CD4-positive, alpha-beta T cell treated with Interleukin-17A for 1 hour (primary cell): ENCODE measurements at regions not wholly inside any gene's neighbourhood (a gene's known extent, or its start where the extent isn't known, plus 50 kb on each side); places are given as distances from the start of the nearest gene placed in this dataset.

ENCODE experiments used
- DNase-seq: peaks from one replicate; pipeline ENCODE4 v3.0.0-alpha.2; 2020

GRCh38 chr5:97874491-97874890 is 691.4 kb upstream of the RIOK2 start:
- no peak for DNase-seq

GRCh38 chr5:97876272-97876671 is 693.2 kb upstream of the RIOK2 start:
- no peak for DNase-seq

- no peak for DNase-seq
These were observed 694.5 kb upstream of the RIOK2 start for GRCh38 chr5:97877588-97877987.

- no peak for DNase-seq
These were observed 705.4 kb upstream of the RIOK2 start for GRCh38 chr5:97888439-97888838.

GRCh38 chr5:97891971-97892370 is 708.9 kb upstream of the RIOK2 start:
- no peak for DNase-seq

- no peak for DNase-seq
These were observed 720.7 kb upstream of the RIOK2 start for GRCh38 chr5:97903742-97904141.

GRCh38 chr5:97906135-97906534 is 723.1 kb upstream of the RIOK2 start:
- DNase-seq: no peak

- DNase-seq: no peak
These were observed 724.8 kb upstream of the RIOK2 start for GRCh38 chr5:97907646-97908400.

- DNase-seq: no peak
These were observed 726.5 kb upstream of the RIOK2 start for GRCh38 chr5:97909541-97909940.

GRCh38 chr5:97914483-97914882 is 731.4 kb upstream of the RIOK2 start:
- no peak for DNase-seq

GRCh38 chr5:97915106-97915505 is 732.1 kb upstream of the RIOK2 start:
- no peak for DNase-seq

- no peak for DNase-seq
These were observed 735.0 kb upstream of the RIOK2 start for GRCh38 chr5:97918057-97918456.

- no peak for DNase-seq
These were observed 735.6 kb upstream of the RIOK2 start for GRCh38 chr5:97918620-97919019.

- DNase-seq: no peak
These were observed 736.7 kb upstream of the RIOK2 start for GRCh38 chr5:97919719-97920118.

- DNase-seq: no peak
These were observed 739.7 kb upstream of the RIOK2 start for GRCh38 chr5:97922776-97923175.

GRCh38 chr5:97923496-97923895 is 740.4 kb upstream of the RIOK2 start:
- no peak for DNase-seq

GRCh38 chr5:97923997-97924396 is 741.0 kb upstream of the RIOK2 start:
- DNase-seq: no peak

- DNase-seq: no peak
These were observed 746.3 kb upstream of the RIOK2 start for GRCh38 chr5:97929383-97929782.

- DNase-seq: no peak
These were observed 748.8 kb upstream of the RIOK2 start for GRCh38 chr5:97931829-97932228.

GRCh38 chr5:97936231-97936630 is 753.2 kb upstream of the RIOK2 start:
- no peak for DNase-seq

- no peak for DNase-seq
These were observed 754.8 kb upstream of the RIOK2 start for GRCh38 chr5:97937846-97938245.

- DNase-seq: no peak
These were observed 760.0 kb upstream of the RIOK2 start for GRCh38 chr5:97943036-97943435.

GRCh38 chr5:97951139-97951538 is 768.1 kb upstream of the RIOK2 start:
- DNase-seq: no peak

GRCh38 chr5:97955450-97955849 is 772.4 kb upstream of the RIOK2 start:
- no peak for DNase-seq

GRCh38 chr5:97967292-97967691 is 784.2 kb upstream of the RIOK2 start:
- no peak for DNase-seq
